ENCODE measurements at regions not wholly inside any gene's neighbourhood (a gene's known extent, or its start where the extent isn't known, plus 50 kb on each side); places are given as distances from the start of the nearest gene placed in this dataset.

GRCh38 chrY:12559007-12559406 is 142.0 kb upstream of the USP9Y start:
- ChIA-PET POLR2A (no interaction called here), CTCF (no interaction called here)
- Mint-ChIP-seq H3K27ac (no peak overlapping the region), H3K27me3 (ENCODE audit: low read depth) (peaks cover 48% of the 10 kb centered on the region), H3K9me3 (peaks cover 73% of the 10 kb centered on the region), H3K4me1 (peaks cover 15% of the 10 kb centered on the region), H3K36me3 (peaks cover 38% of the 10 kb centered on the region), H3K4me3 (no peak overlapping the region)
- no peak for TF ChIP-seq ZBTB21 (CRISPR knock-in tag; IDR thresholded peaks at IDR 0.05; ENCODE audit: borderline replicate concordance)
- no peak for TF ChIP-seq GRHL2 (CRISPR knock-in tag; IDR thresholded peaks at IDR 0.05; ENCODE audit: insufficient replicate concordance, severe bottlenecking)
- no peak for TF ChIP-seq FOXJ3 (CRISPR knock-in tag; IDR thresholded peaks at IDR 0.05; ENCODE audit: borderline replicate concordance)
- no peak for TF ChIP-seq MXD4 (CRISPR knock-in tag; IDR thresholded peaks at IDR 0.05; ENCODE audit: borderline replicate concordance)
- no peak for TF ChIP-seq NFATC4 (CRISPR knock-in tag; IDR thresholded peaks at IDR 0.05)
- no peak for TF ChIP-seq CTCF (IDR thresholded peaks at IDR 0.05)
- TF ChIP-seq ZNF416 (CRISPR knock-in tag; IDR thresholded peaks at IDR 0.05): no peak
- TF ChIP-seq CBFB (CRISPR knock-in tag; IDR thresholded peaks at IDR 0.05; ENCODE audit: low read depth): no peak
- TF ChIP-seq ZNF281 (CRISPR knock-in tag; IDR thresholded peaks at IDR 0.05): no peak
- TF ChIP-seq ZNF317 (CRISPR knock-in tag; IDR thresholded peaks at IDR 0.05; ENCODE audit: borderline replicate concordance, low read depth): no peak
- no peak for TF ChIP-seq OVOL2 (CRISPR knock-in tag; IDR thresholded peaks at IDR 0.05; ENCODE audit: borderline replicate concordance)
- TF ChIP-seq MLX (CRISPR knock-in tag; IDR thresholded peaks at IDR 0.05): no peak
- TF ChIP-seq SMAD3 (CRISPR knock-in tag; IDR thresholded peaks at IDR 0.05; ENCODE audit: borderline replicate concordance): no peak
- no peak for TF ChIP-seq EMX1 (CRISPR knock-in tag; IDR thresholded peaks at IDR 0.05)
- TF ChIP-seq E2F1 (CRISPR knock-in tag; IDR thresholded peaks at IDR 0.05): no peak
- TF ChIP-seq FOXK1 (CRISPR knock-in tag; IDR thresholded peaks at IDR 0.05): no peak
- DNase-seq (ENCODE audit: low spot score) (no peak), ATAC-seq (no peak)

GRCh38 chrY:12576278-12576677 is 124.8 kb upstream of the USP9Y start:
- ChIA-PET POLR2A (no interaction called here), CTCF (no interaction called here)
- H3K4me3 Mint-ChIP-seq: no peak overlapping the region
- TF ChIP-seq ETV6 (CRISPR knock-in tag; IDR thresholded peaks at IDR 0.05) (no peak), NFYB (CRISPR knock-in tag; conservative IDR thresholded peaks at IDR 0.05; ENCODE audit: low read depth) (no peak), TCF7 (CRISPR knock-in tag; IDR thresholded peaks at IDR 0.05; ENCODE audit: low read depth) (no peak), FOXP4 (CRISPR knock-in tag; IDR thresholded peaks at IDR 0.05) (no peak), ZNF121 (CRISPR knock-in tag; IDR thresholded peaks at IDR 0.05) (no peak), ZSCAN18 (CRISPR knock-in tag; IDR thresholded peaks at IDR 0.05) (no peak)
- ATAC-seq: no peak
- no peaks in the 10 kb centered on the region for H3K4me1 Mint-ChIP-seq
- no peak overlapping the region for H3K27ac Mint-ChIP-seq
- peaks cover 24% of the 10 kb centered on the region for H3K27me3 Mint-ChIP-seq (ENCODE audit: low read depth)
- DNase-seq (ENCODE audit: low spot score): no peak
- H3K36me3 Mint-ChIP-seq: peaks cover 5% of the 10 kb centered on the region
- H3K9me3 Mint-ChIP-seq: peaks cover 35% of the 10 kb centered on the region
